H9 (cell line): ENCODE measurements at regions not wholly inside any gene's neighbourhood (a gene's known extent, or its start where the extent isn't known, plus 50 kb on each side); places are given as distances from the start of the nearest gene placed in this dataset.

Experiments
- DNase-seq: peaks from one replicate; pipeline ENCODE4 v3.0.0-alpha.2; 2017
- H2AFZ ChIP-seq: one replicate; pipeline ENCODE4 v1.6.1; 2013; ENCODE audit warnings: mild to moderate bottlenecking, low read length, control low read depth, moderate library complexity
- H2AK5ac ChIP-seq: 2 replicates; pipeline ENCODE4 v1.6.1; 2013; ENCODE audit warnings: low read length, control low read depth, mixed read lengths; ENCODE audit not compliant: insufficient read length
- H2BK120ac ChIP-seq: one replicate; pipeline ENCODE4 v1.6.1; 2013; ENCODE audit warnings: low read depth, mild to moderate bottlenecking, low read length, control low read depth, inconsistent platforms; ENCODE audit not compliant: poor library complexity, severe bottlenecking
- H2BK12ac ChIP-seq: 2 replicates; pipeline ENCODE4 v1.6.1; 2013; ENCODE audit warnings: low read length, control low read depth, mixed read lengths, low read depth; ENCODE audit not compliant: insufficient read length
- H2BK15ac ChIP-seq: 2 replicates; pipeline ENCODE4 v1.6.1; 2013; ENCODE audit warnings: low read depth, low read length, control low read depth
- H2BK20ac ChIP-seq: one replicate; pipeline ENCODE4 v1.6.1; 2013; ENCODE audit warnings: low read depth, mild to moderate bottlenecking, low read length, control low read depth, inconsistent platforms; ENCODE audit not compliant: poor library complexity, severe bottlenecking
- H2BK5ac ChIP-seq: 2 replicates; pipeline ENCODE4 v1.6.1; 2013; ENCODE audit warnings: low read length, control low read depth, mixed read lengths; ENCODE audit not compliant: insufficient read length
- H3K14ac ChIP-seq: 2 replicates; pipeline ENCODE4 v1.6.1; 2013; ENCODE audit warnings: low read length, control low read depth; ENCODE audit not compliant: insufficient read depth
- H3K18ac ChIP-seq: 2 replicates; pipeline ENCODE4 v1.6.1; 2013; ENCODE audit warnings: low read depth, mild to moderate bottlenecking, mixed read lengths, low read length, control low read depth; ENCODE audit not compliant: insufficient read length
- H3K23ac ChIP-seq: 2 replicates; pipeline ENCODE4 v1.6.1; 2013; ENCODE audit warnings: low read length, control low read depth, mixed read lengths, low read depth; ENCODE audit not compliant: insufficient read length
- H3K23me2 ChIP-seq: 2 replicates; pipeline ENCODE4 v1.6.1; 2013; ENCODE audit warnings: low read depth, mild to moderate bottlenecking, mixed read lengths, low read length, control low read depth; ENCODE audit not compliant: insufficient read length, poor library complexity, severe bottlenecking
- H3K27ac ChIP-seq: 2 replicates; pipeline ENCODE4 v1.5.1; 2013; ENCODE audit warnings: low read length, control low read depth, mixed read lengths, low read depth; ENCODE audit not compliant: insufficient read length
- H3K27me3 ChIP-seq: 2 replicates; pipeline ENCODE4 v1.6.1; 2013; ENCODE audit warnings: low read length, control low read depth, inconsistent platforms; ENCODE audit not compliant: insufficient read depth
- H3K4ac ChIP-seq: 2 replicates; pipeline ENCODE4 v1.6.1; 2013; ENCODE audit warnings: low read depth, mild to moderate bottlenecking, control low read depth, inconsistent platforms, low read length, moderate library complexity
- H3K4me1 ChIP-seq: 2 replicates; pipeline ENCODE4 v1.6.1; 2013; ENCODE audit warnings: low read length, control low read depth, inconsistent platforms; ENCODE audit not compliant: insufficient read depth
- H3K4me2 ChIP-seq: 2 replicates; pipeline ENCODE4 v1.6.1; 2013; ENCODE audit warnings: low read length, control low read depth, mixed read lengths; ENCODE audit not compliant: insufficient read length, insufficient read depth
- H3K56ac ChIP-seq: 2 replicates; pipeline ENCODE4 v1.6.1; 2013; ENCODE audit warnings: low read depth, mild to moderate bottlenecking, mixed read lengths, low read length, control low read depth; ENCODE audit not compliant: insufficient read length
- H3K79me1 ChIP-seq: 2 replicates; pipeline ENCODE4 v1.6.1; 2013; ENCODE audit warnings: low read depth, mild to moderate bottlenecking, moderate library complexity, low read length, control low read depth, inconsistent platforms; ENCODE audit not compliant: insufficient read depth, poor library complexity, severe bottlenecking
- H3K79me2 ChIP-seq: 2 replicates; pipeline ENCODE4 v1.6.1; 2013; ENCODE audit warnings: low read length, control low read depth, inconsistent platforms; ENCODE audit not compliant: insufficient read depth
- H3K9ac ChIP-seq: 2 replicates; pipeline ENCODE4 v1.6.1; 2013; ENCODE audit warnings: low read length, control low read depth, mixed read lengths; ENCODE audit not compliant: insufficient read length; ENCODE audit errors: extremely low read depth
- H3K9me3 ChIP-seq: one replicate; pipeline ENCODE4 v1.6.1; 2013; ENCODE audit warnings: low read depth, low read length, inconsistent platforms; ENCODE audit not compliant: control insufficient read depth
- H3T11ph ChIP-seq: one replicate; pipeline ENCODE4 v1.6.1; 2013; ENCODE audit warnings: mild to moderate bottlenecking, low read length, control low read depth, inconsistent platforms
- H4K20me1 ChIP-seq: one replicate; pipeline ENCODE4 v1.6.1; 2013; ENCODE audit not compliant: control insufficient read depth, insufficient read length, insufficient read depth
- H4K5ac ChIP-seq: 2 replicates; pipeline ENCODE4 v1.6.1; 2013; ENCODE audit warnings: low read depth, mild to moderate bottlenecking, mixed read lengths, low read length, control low read depth; ENCODE audit not compliant: insufficient read length
- H4K8ac ChIP-seq: replicated peaks from 2 replicates; pipeline ENCODE4 v1.6.1; 2013; ENCODE audit warnings: low read length, control low read depth, mixed read lengths, low read depth; ENCODE audit not compliant: insufficient read length
- H4K91ac ChIP-seq: 2 replicates; pipeline ENCODE4 v1.6.1; 2013; ENCODE audit warnings: low read depth, mild to moderate bottlenecking, moderate library complexity, mixed read lengths, low read length, control low read depth; ENCODE audit not compliant: insufficient read length
- H3K27ac Mint-ChIP-seq, 3 experiments: 2 replicates in 2 of 3; 3 replicates in 1 of 3; pipeline ENCODE4 v1.8.0; 2020 to 2021; ENCODE audit warnings: mixed read lengths in 3 of 3, mild to moderate bottlenecking in 1 of 3, moderate library complexity in 1 of 3
- H3K27me3 Mint-ChIP-seq: 2 replicates; pipeline ENCODE4 v1.8.0; 2021; ENCODE audit warnings: low read depth, mild to moderate bottlenecking, moderate library complexity, mixed read lengths
- H3K36me3 Mint-ChIP-seq, 3 experiments: 2 replicates in 2 of 3; 3 replicates in 1 of 3; pipeline ENCODE4 v1.8.0; 2020 to 2021; ENCODE audit warnings: low read depth in 3 of 3, mixed read lengths in 3 of 3; ENCODE audit not compliant: insufficient read depth in 1 of 3
- H3K4me1 Mint-ChIP-seq, 2 experiments: 2 replicates each; pipeline ENCODE4 v1.8.0; 2020; ENCODE audit warnings: mixed read lengths in 2 of 2
- H3K4me3 Mint-ChIP-seq, 2 experiments: 2 replicates in 1 of 2; 3 replicates in 1 of 2; pipeline ENCODE4 v1.8.0; 2020 to 2021; ENCODE audit warnings: mild to moderate bottlenecking in 2 of 2, mixed read lengths in 2 of 2, moderate library complexity in 1 of 2
- H3K9me3 Mint-ChIP-seq, 2 experiments: 2 replicates in 1 of 2; 3 replicates in 1 of 2; pipeline ENCODE4 v1.8.0; 2020; ENCODE audit warnings: mild to moderate bottlenecking in 2 of 2, mixed read lengths in 2 of 2, moderate library complexity in 1 of 2
- CTCF ChIP-seq: fragments of 200-600 bp; sonication (generic); conservative IDR thresholded peaks from 3 replicates; pipeline ENCODE4 v1.8.0; 2021; ENCODE audit warnings: antibody characterized with exemption, mild to moderate bottlenecking
- WGBS: extraction: QIAGEN DNeasy Blood & Tissue Kit; methylation state at CpG from one replicate; pipeline ENCODE4 v1.1.7; 2013; ENCODE audit warnings: missing lambda C conversion rate, low lambda C conversion rate, mixed read lengths; ENCODE audit not compliant: insufficient read length; ENCODE audit errors: extremely low coverage; 5-methylcytosine and 5-hydroxymethylcytosine counted together

DNA sequence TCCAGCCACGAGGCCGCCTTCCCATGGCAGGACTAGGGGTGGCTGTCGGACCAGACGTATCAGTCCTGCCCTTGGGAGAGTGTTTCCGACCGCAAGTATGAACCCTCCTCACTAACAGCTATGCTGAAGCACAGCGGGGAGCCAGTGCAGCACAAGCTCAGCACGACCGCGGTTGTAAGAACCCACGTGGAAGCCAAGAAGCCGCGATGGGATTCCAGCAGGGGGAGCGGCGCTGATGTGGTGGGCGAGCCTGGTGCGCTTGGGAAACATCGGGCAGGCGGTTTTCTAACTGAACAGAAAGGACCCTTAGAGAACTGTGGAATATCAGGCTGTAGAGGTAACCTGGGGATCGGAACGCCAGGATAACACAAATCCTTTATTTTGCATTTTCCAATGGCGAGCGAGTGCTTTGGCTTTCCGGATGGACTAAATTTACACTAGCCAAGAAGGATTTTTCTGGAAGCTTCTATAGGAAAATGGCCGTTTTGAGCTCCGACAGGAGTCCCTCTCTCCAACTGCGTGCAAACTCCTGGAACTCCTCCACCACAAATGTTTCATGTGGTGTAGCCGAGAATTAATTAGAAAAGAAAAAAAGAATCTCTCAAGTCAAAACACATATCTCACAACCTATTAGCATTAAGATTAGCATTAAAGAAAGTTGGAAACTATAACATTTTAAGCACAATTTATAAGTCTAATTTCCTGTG lies 132.0 kb upstream of the MYCN start:
- Mint-ChIP-seq H3K27me3 (peaks cover 12% of the 10 kb centered on the region), H3K27ac (no peak overlapping the region), H3K4me3 (no peak overlapping the region), H3K9me3 (no peaks in the 10 kb centered on the region), H3K36me3 (no peaks in the 10 kb centered on the region; a peak in 3 of 7 replicates), H3K4me1 (peaks cover 40 to 50% of the 10 kb centered on the region in 2 experiments)
- H2BK12ac ChIP-seq, result no peak overlapping the region
- no peak overlapping the region for H3K4me2 ChIP-seq
- H3K23ac ChIP-seq, result no peak overlapping the region
- peaks cover 12% of the 10 kb centered on the region; the same call in 1 of the 2 replicates for H3K4me1 ChIP-seq
- peak; percentile 61 for DNase-seq
- no peak overlapping the region for H2BK5ac ChIP-seq
- H3K9me3 ChIP-seq, result no peaks in the 10 kb centered on the region
- H4K5ac ChIP-seq, result no peak overlapping the region
- H2BK20ac ChIP-seq, result no peak overlapping the region
- no peak overlapping the region for H2BK120ac ChIP-seq
- no peaks in the 10 kb centered on the region for H3K23me2 ChIP-seq
- no peaks in the 10 kb centered on the region for H3K79me1 ChIP-seq
- H4K20me1 ChIP-seq, result no peaks in the 10 kb centered on the region
- no peak overlapping the region for H3K56ac ChIP-seq
- H3K18ac ChIP-seq, result no peak overlapping the region
- no peak overlapping the region for H3K27ac ChIP-seq
- no peak overlapping the region for H4K8ac ChIP-seq
- no peak overlapping the region for H3K14ac ChIP-seq
- H4K91ac ChIP-seq, result no peak overlapping the region
- no peaks in the 10 kb centered on the region for H3K79me2 ChIP-seq
- H3T11ph ChIP-seq, result no peak overlapping the region
- no peak overlapping the region for H2AFZ ChIP-seq
- H3K27me3 ChIP-seq, result no peaks in the 10 kb centered on the region
- no CpG with 5 or more reads among the region's 28 CpGs for WGBS
- peak; percentile 44 for TF ChIP-seq CTCF
- H2AK5ac ChIP-seq, result no peak overlapping the region
- no peak overlapping the region for H3K4ac ChIP-seq
- H2BK15ac ChIP-seq, result no peak overlapping the region
- no peak overlapping the region for H3K9ac ChIP-seq
